ENCODE measurements at regions not wholly inside any gene's neighbourhood (a gene's known extent, or its start where the extent isn't known, plus 50 kb on each side); places are given as distances from the start of the nearest gene placed in this dataset.

- DNase-seq (ENCODE audit: low read depth in 2 of 2) = no peak
- H2AFZ ChIP-seq (ENCODE audit: low read length) = no peak overlapping the region
- TF ChIP-seq EZH2 (IDR thresholded peaks at IDR 0.05; ENCODE audit: low read length, missing control alignments) (no peak), CTCF (conservative IDR thresholded peaks at IDR 0.05 in 1 of 2, IDR thresholded peaks at IDR 0.05 in 1 of 2; ENCODE audit: low read depth in 1 of 2, low read length in 2 of 2) (no peak)
- H3K9ac ChIP-seq (ENCODE audit: insufficient read depth, low read length) = no peak overlapping the region
- no peaks in the 10 kb centered on the region for H4K20me1 ChIP-seq (ENCODE audit: control insufficient read depth, extremely low read depth, insufficient read depth, low read length)
- H3K36me3 ChIP-seq (ENCODE audit: control insufficient read depth, insufficient read depth, low read length) = no peaks in the 10 kb centered on the region
- no peaks in the 10 kb centered on the region for H3K9me3 ChIP-seq (ENCODE audit: control insufficient read depth, insufficient read depth, low read depth, low read length)
- no peak overlapping the region for H3K27ac ChIP-seq (ENCODE audit: insufficient read depth, low read length)
- no peak overlapping the region for H3K4me3 ChIP-seq (replicated peaks in 1 of 4; ENCODE audit: control extremely low read depth in 1 of 4, insufficient read depth in 1 of 4, low read depth in 3 of 4, low read length in 4 of 4)
- no peak overlapping the region for H3K4me2 ChIP-seq (ENCODE audit: extremely low read depth, insufficient read depth, low read length)
- H3K27me3 ChIP-seq (ENCODE audit: control insufficient read depth, insufficient read depth, low read length) = no peaks in the 10 kb centered on the region
- H3K4me1 ChIP-seq (ENCODE audit: control insufficient read depth, extremely low read depth, insufficient read depth, low read length) = no peaks in the 10 kb centered on the region
- H3K79me2 ChIP-seq (ENCODE audit: control insufficient read depth, insufficient read depth, low read length) = no peaks in the 10 kb centered on the region
Measured at GRCh38 chr5:136466041-136466415, 100.7 kb upstream of the TRPC7 start.

GRCh38 chr5:136458481-136458880 lies 93.1 kb upstream of the TRPC7 start:
- TF ChIP-seq CTCF (conservative IDR thresholded peaks at IDR 0.05 in 1 of 2, IDR thresholded peaks at IDR 0.05 in 1 of 2; ENCODE audit: low read depth in 1 of 2, low read length in 2 of 2) = no peak
- TF ChIP-seq EZH2 (IDR thresholded peaks at IDR 0.05; ENCODE audit: low read length, missing control alignments) = no peak
- H3K4me2 ChIP-seq (ENCODE audit: extremely low read depth, insufficient read depth, low read length) = no peak overlapping the region
- H3K79me2 ChIP-seq (ENCODE audit: control insufficient read depth, insufficient read depth, low read length) = no peaks in the 10 kb centered on the region
- no peaks in the 10 kb centered on the region for H3K4me1 ChIP-seq (ENCODE audit: control insufficient read depth, extremely low read depth, insufficient read depth, low read length)
- no peak overlapping the region for H3K27ac ChIP-seq (ENCODE audit: insufficient read depth, low read length)
- no peaks in the 10 kb centered on the region for H4K20me1 ChIP-seq (ENCODE audit: control insufficient read depth, extremely low read depth, insufficient read depth, low read length)
- no peaks in the 10 kb centered on the region for H3K9me3 ChIP-seq (ENCODE audit: control insufficient read depth, insufficient read depth, low read depth, low read length)
- no peaks in the 10 kb centered on the region for H3K36me3 ChIP-seq (ENCODE audit: control insufficient read depth, insufficient read depth, low read length)
- no peak overlapping the region for H3K9ac ChIP-seq (ENCODE audit: insufficient read depth, low read length)
- no peaks in the 10 kb centered on the region for H3K27me3 ChIP-seq (ENCODE audit: control insufficient read depth, insufficient read depth, low read length)
- no peak for DNase-seq (ENCODE audit: low read depth in 2 of 2)
- H2AFZ ChIP-seq (ENCODE audit: low read length) = no peak overlapping the region
- no peak overlapping the region for H3K4me3 ChIP-seq (replicated peaks in 1 of 4; ENCODE audit: control extremely low read depth in 1 of 4, insufficient read depth in 1 of 4, low read depth in 3 of 4, low read length in 4 of 4)

DNA sequence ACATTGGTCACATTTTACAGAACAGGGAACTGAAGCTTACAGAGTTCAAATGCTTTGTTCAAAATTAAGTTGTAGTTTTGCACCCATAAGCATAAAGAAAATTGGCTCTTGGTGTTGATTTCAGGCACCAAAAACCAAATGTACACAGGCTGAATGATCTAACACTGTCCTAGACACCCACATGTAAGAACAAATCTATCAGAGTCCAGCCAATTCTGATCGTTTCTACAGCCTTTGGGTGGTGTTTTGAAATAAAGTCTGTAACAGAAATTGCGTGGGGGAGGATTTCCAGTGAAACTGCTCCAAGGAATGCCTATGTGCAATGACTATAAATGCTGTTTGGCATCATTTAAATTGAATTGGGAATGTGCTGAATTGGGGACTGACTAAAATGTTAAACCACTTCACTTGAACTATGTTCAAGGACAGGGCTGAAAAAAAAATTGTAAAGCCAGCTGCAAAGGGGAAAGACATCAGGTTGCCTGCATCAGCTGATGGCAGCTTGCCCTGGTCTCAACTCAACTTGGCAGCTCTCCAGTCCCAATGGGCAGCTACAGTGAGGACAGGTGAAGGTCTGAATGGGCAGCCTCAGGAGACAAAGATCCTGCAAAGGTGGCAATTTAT lies 92.2 kb upstream of the TRPC7 start:
- no peaks in the 10 kb centered on the region for H3K79me2 ChIP-seq (ENCODE audit: control insufficient read depth, insufficient read depth, low read length)
- no peak overlapping the region for H3K4me3 ChIP-seq (replicated peaks in 1 of 4; ENCODE audit: control extremely low read depth in 1 of 4, insufficient read depth in 1 of 4, low read depth in 3 of 4, low read length in 4 of 4)
- H2AFZ ChIP-seq (ENCODE audit: low read length) = no peak overlapping the region
- H3K36me3 ChIP-seq (ENCODE audit: control insufficient read depth, insufficient read depth, low read length) = no peaks in the 10 kb centered on the region
- no peaks in the 10 kb centered on the region for H3K9me3 ChIP-seq (ENCODE audit: control insufficient read depth, insufficient read depth, low read depth, low read length)
- no peaks in the 10 kb centered on the region for H4K20me1 ChIP-seq (ENCODE audit: control insufficient read depth, extremely low read depth, insufficient read depth, low read length)
- H3K27me3 ChIP-seq (ENCODE audit: control insufficient read depth, insufficient read depth, low read length) = no peaks in the 10 kb centered on the region
- no peak overlapping the region for H3K4me2 ChIP-seq (ENCODE audit: extremely low read depth, insufficient read depth, low read length)
- H3K27ac ChIP-seq (ENCODE audit: insufficient read depth, low read length) = no peak overlapping the region
- TF ChIP-seq EZH2 (IDR thresholded peaks at IDR 0.05; ENCODE audit: low read length, missing control alignments) (no peak), CTCF (conservative IDR thresholded peaks at IDR 0.05 in 1 of 2, IDR thresholded peaks at IDR 0.05 in 1 of 2; ENCODE audit: low read depth in 1 of 2, low read length in 2 of 2) (no peak)
- H3K4me1 ChIP-seq (ENCODE audit: control insufficient read depth, extremely low read depth, insufficient read depth, low read length) = no peaks in the 10 kb centered on the region
- H3K9ac ChIP-seq (ENCODE audit: insufficient read depth, low read length) = no peak overlapping the region
- no peak for DNase-seq (ENCODE audit: low read depth in 2 of 2)
